ENCODE measurements at regions not wholly inside any gene's neighbourhood (a gene's known extent, or its start where the extent isn't known, plus 50 kb on each side); places are given as distances from the start of the nearest gene placed in this dataset.

- no peak for TF ChIP-seq CTCF (conservative IDR thresholded peaks at IDR 0.05)
- no peak overlapping the region for H3K27ac ChIP-seq
These were observed 990.2 kb downstream of the BRD1 start for GRCh38 chr22:48837341-48837935.

- TF ChIP-seq CTCF (conservative IDR thresholded peaks at IDR 0.05) = no peak
- no peak overlapping the region for H3K27ac ChIP-seq
These were observed 990.9 kb downstream of the BRD1 start for GRCh38 chr22:48836673-48837340.

GRCh38 chr22:48835857-48836672 is 991.6 kb downstream of the BRD1 start:
- H3K27ac ChIP-seq = no peak overlapping the region
- no peak for TF ChIP-seq CTCF (conservative IDR thresholded peaks at IDR 0.05)

GRCh38 chr22:48835364-48835763 is 992.3 kb downstream of the BRD1 start:
- no peak for TF ChIP-seq CTCF (conservative IDR thresholded peaks at IDR 0.05)
- no peak overlapping the region for H3K27ac ChIP-seq

- no peak for TF ChIP-seq CTCF (conservative IDR thresholded peaks at IDR 0.05)
- H3K27ac ChIP-seq = no peak overlapping the region
These were observed 993.3 kb downstream of the BRD1 start for GRCh38 chr22:48834404-48834803.

GRCh38 chr22:48832592-48832991 is 995.1 kb downstream of the BRD1 start:
- no peak for TF ChIP-seq CTCF (conservative IDR thresholded peaks at IDR 0.05)
- H3K27ac ChIP-seq = no peak overlapping the region

- H3K27ac ChIP-seq = no peak overlapping the region
- TF ChIP-seq CTCF (conservative IDR thresholded peaks at IDR 0.05) = no peak
These were observed 997.8 kb downstream of the BRD1 start for GRCh38 chr22:48829908-48830307.

Measured in VCaP (cell line).